Skin epidermis (tissue), 12 donors: ENCODE measurements at regions not wholly inside any gene's neighbourhood (a gene's known extent, or its start where the extent isn't known, plus 50 kb on each side); places are given as distances from the start of the nearest gene placed in this dataset.

ENCODE experiments used
- H3K27ac ChIP-seq, 21 experiments: fragments of 200-600 bp; sonication (generic) in 11 of 21; one replicate each; pipeline ENCODE4 v1.5.0; 2020; ENCODE audit warnings: mild to moderate bottlenecking in 3 of 21, inconsistent platforms in 2 of 21, moderate library complexity in 2 of 21
- H3K4me3 ChIP-seq, 7 experiments: fragments of 200-600 bp; sonication (generic) in 2 of 7; one replicate each; pipeline ENCODE4 v1.5.0; 2020; ENCODE audit warnings: inconsistent platforms in 2 of 7, mild to moderate bottlenecking in 2 of 7, moderate library complexity in 1 of 7

- no peak overlapping the region for H3K4me3 ChIP-seq
Observed at GRCh38 chr5:68405026-68405684, 189.6 kb downstream of the PIK3R1 start.

GRCh38 chr5:68405784-68406743, 190.5 kb downstream of the PIK3R1 start:
- H3K27ac ChIP-seq, result peak overlapping the region in 1 of 21 experiments; percentile 14
- no peak overlapping the region for H3K4me3 ChIP-seq

More at GRCh38 chr5:68405026-68405684, 189.6 kb downstream of the PIK3R1 start:
- no peak overlapping the region for H3K27ac ChIP-seq

GRCh38 chr5:68406767-68407241, 191.2 kb downstream of the PIK3R1 start:
- Histone ChIP-seq H3K27ac (peak overlapping the region in 2 of 21 experiments; percentile 11 to 14), H3K4me3 (no peak overlapping the region)

GRCh38 chr5:68407311-68408239, 192.0 kb downstream of the PIK3R1 start:
- H3K27ac ChIP-seq, result peak overlapping the region in 1 of 21 experiments; percentile 11
- no peak overlapping the region for H3K4me3 ChIP-seq

- H3K4me3 ChIP-seq, result no peak overlapping the region
- H3K27ac ChIP-seq, result no peak overlapping the region
Observed at GRCh38 chr5:68408345-68408871, 192.9 kb downstream of the PIK3R1 start.

GRCh38 chr5:68409259-68409658, 193.7 kb downstream of the PIK3R1 start:
- Histone ChIP-seq H3K27ac (no peak overlapping the region), H3K4me3 (no peak overlapping the region)

GRCh38 chr5:68411161-68411560, 195.6 kb downstream of the PIK3R1 start:
- no peak overlapping the region for H3K27ac ChIP-seq

GRCh38 chr5:68415177-68416085, 199.9 kb downstream of the PIK3R1 start:
- no peak overlapping the region for H3K4me3 ChIP-seq

More at GRCh38 chr5:68411161-68411560, 195.6 kb downstream of the PIK3R1 start:
- H3K4me3 ChIP-seq, result no peak overlapping the region

GRCh38 chr5:68416714-68417113, 201.2 kb downstream of the PIK3R1 start:
- Histone ChIP-seq H3K27ac (no peak overlapping the region), H3K4me3 (no peak overlapping the region)

More at GRCh38 chr5:68415177-68416085, 199.9 kb downstream of the PIK3R1 start:
- peak overlapping the region in 1 of 21 experiments; percentile 5 for H3K27ac ChIP-seq

GRCh38 chr5:68418201-68418600, 202.6 kb downstream of the PIK3R1 start:
- no peak overlapping the region for H3K4me3 ChIP-seq
- H3K27ac ChIP-seq, result no peak overlapping the region

GRCh38 chr5:68418680-68419079, 203.1 kb downstream of the PIK3R1 start:
- Histone ChIP-seq H3K4me3 (no peak overlapping the region), H3K27ac (no peak overlapping the region)

GRCh38 chr5:68419081-68419636, 203.6 kb downstream of the PIK3R1 start:
- Histone ChIP-seq H3K4me3 (no peak overlapping the region), H3K27ac (no peak overlapping the region)

GRCh38 chr5:68419637-68420452, 204.3 kb downstream of the PIK3R1 start:
- Histone ChIP-seq H3K4me3 (no peak overlapping the region), H3K27ac (no peak overlapping the region)

GRCh38 chr5:68420476-68421344, 205.2 kb downstream of the PIK3R1 start:
- Histone ChIP-seq H3K4me3 (no peak overlapping the region), H3K27ac (no peak overlapping the region)

- Histone ChIP-seq H3K27ac (no peak overlapping the region), H3K4me3 (no peak overlapping the region)
Observed at GRCh38 chr5:68421485-68422220, 206.1 kb downstream of the PIK3R1 start.
